Muscle layer of colon (tissue), 2 donors: ENCODE measurements at regions not wholly inside any gene's neighbourhood (a gene's known extent, or its start where the extent isn't known, plus 50 kb on each side); places are given as distances from the start of the nearest gene placed in this dataset.

Experiments used
- H3K27ac ChIP-seq: one replicate; pipeline ENCODE4 v1.7.0; 2013; ENCODE audit warnings: low read depth, mild to moderate bottlenecking, low read length, moderate library complexity
- H3K27me3 ChIP-seq, 2 donors: one replicate each; pipeline ENCODE4 v1.7.0; 2013; ENCODE audit warnings: low read length in 2 of 2, mild to moderate bottlenecking in 2 of 2; ENCODE audit not compliant: insufficient read depth in 2 of 2, control insufficient read depth in 1 of 2
- H3K36me3 ChIP-seq: one replicate; pipeline ENCODE4 v1.7.0; 2013; ENCODE audit warnings: mild to moderate bottlenecking, low read length; ENCODE audit not compliant: insufficient read depth
- H3K4me1 ChIP-seq: one replicate; pipeline ENCODE4 v1.7.0; 2013; ENCODE audit warnings: mild to moderate bottlenecking, low read length; ENCODE audit not compliant: insufficient read depth
- H3K4me3 ChIP-seq, 2 donors: one replicate each; pipeline ENCODE4 v1.7.0; 2013; ENCODE audit warnings: low read length in 2 of 2, low read depth in 1 of 2, mild to moderate bottlenecking in 1 of 2, moderate library complexity in 1 of 2
- H3K9ac ChIP-seq: one replicate; pipeline ENCODE4 v1.7.0; 2013; ENCODE audit warnings: low read length
- H3K9me3 ChIP-seq: one replicate; pipeline ENCODE4 v1.7.0; 2013; ENCODE audit warnings: mild to moderate bottlenecking, low read length
- donor health status: abdominal sarcoma.
- donor health status: Adenocarcinoma of cecum.

GRCh38 chr9:27985714-27986113 is 412.4 kb upstream of the C9orf72 start:
- Histone ChIP-seq H3K27ac (no peak overlapping the region), H3K36me3 (no peaks in the 10 kb centered on the region)

DNA sequence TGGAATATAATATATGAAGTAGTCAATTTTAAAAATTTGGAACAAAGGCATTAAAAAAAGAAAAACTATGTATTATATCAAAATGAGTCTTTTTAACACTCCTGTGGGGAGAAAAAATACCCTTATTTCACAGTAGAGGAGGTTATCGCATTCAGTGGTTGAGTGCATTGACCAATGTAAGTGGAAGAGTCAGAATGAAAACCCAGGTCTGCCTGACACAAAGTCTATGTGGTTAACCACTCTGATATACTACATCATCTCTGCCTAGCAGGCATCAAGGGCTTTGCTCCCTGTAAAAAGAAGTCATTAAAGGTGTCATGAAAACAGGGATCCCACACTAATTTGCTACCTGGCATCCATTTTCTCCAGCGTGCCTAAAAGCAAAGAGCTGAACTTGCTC is 417.2 kb upstream of the C9orf72 start:
- Histone ChIP-seq H3K4me1 (no peaks in the 10 kb centered on the region), H3K36me3 (no peaks in the 10 kb centered on the region), H3K9ac (no peak overlapping the region), H3K9me3 (no peaks in the 10 kb centered on the region), H3K4me3 (no peak overlapping the region), H3K27ac (no peak overlapping the region), H3K27me3 (no peaks in the 10 kb centered on the region)

More at GRCh38 chr9:27985714-27986113, 412.4 kb upstream of the C9orf72 start:
- H3K9me3 ChIP-seq = no peaks in the 10 kb centered on the region
- H3K4me3 ChIP-seq = no peak overlapping the region
- H3K9ac ChIP-seq = no peak overlapping the region
- H3K4me1 ChIP-seq = no peaks in the 10 kb centered on the region
- H3K27me3 ChIP-seq = no peaks in the 10 kb centered on the region

DNA sequence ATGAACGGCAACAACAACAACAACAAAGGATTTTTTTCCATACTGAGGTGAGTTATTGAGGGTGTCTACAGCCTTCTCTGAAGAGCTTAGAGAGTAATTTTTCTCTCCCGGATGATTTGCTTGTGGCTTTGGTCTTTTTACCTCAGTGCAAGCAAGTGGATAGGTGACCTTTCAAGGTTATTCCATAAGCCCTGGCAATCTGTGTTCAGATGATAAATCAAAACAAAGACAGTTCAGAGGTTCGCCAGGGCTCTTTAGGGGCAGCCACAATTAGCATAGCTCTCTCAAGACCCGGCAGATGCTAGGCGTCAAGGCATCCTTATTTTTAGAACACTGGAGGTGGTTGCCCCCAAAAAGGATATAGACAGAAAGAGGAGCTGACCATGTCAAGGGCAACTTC is 417.9 kb upstream of the C9orf72 start:
- H3K4me3 ChIP-seq = no peak overlapping the region
- no peak overlapping the region for H3K27ac ChIP-seq
- no peaks in the 10 kb centered on the region for H3K4me1 ChIP-seq
- no peaks in the 10 kb centered on the region for H3K9me3 ChIP-seq
- H3K36me3 ChIP-seq = no peaks in the 10 kb centered on the region
- H3K27me3 ChIP-seq = no peaks in the 10 kb centered on the region
- no peak overlapping the region for H3K9ac ChIP-seq

DNA sequence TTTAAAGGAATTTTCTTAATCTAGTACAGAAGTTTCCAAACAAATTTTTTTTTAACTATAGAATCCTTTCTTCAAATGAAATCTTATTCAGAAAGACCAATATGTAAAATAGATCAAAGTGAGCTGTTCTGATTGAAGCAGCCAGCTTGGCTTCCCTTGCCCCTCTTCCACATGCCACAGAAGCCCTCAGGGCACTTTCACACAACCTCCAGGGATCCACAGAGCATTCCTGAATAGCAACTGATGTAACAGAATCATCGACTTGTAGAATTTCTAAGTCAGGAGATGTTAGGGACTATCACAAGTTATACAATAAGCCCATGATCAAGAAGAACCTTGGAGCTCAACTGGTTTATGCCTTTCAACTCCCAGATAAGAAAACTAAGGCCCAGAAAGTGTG is 427.8 kb upstream of the C9orf72 start:
- Histone ChIP-seq H3K27me3 (no peaks in the 10 kb centered on the region), H3K9me3 (no peaks in the 10 kb centered on the region), H3K36me3 (no peaks in the 10 kb centered on the region), H3K9ac (no peak overlapping the region), H3K4me1 (no peaks in the 10 kb centered on the region), H3K27ac (no peak overlapping the region), H3K4me3 (no peak overlapping the region)

DNA sequence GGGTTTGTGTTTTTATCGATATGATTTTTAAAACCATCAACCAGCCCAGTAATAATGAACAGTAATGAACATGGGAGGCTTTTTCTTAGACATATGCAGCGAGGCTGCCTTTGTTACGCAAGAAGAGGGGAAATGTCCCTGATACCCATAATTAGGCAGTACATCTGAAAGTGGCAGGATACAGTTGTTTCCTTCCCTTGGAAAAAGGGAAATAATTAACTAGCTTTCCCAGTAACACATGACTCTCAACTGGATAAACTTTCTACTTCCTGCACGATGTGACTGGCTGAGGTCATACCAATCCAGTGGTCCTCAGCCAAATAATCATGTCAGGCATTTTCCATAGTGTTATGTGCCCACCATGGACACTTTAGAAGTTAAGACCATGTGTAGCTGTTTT is 431.6 kb upstream of the C9orf72 start:
- H3K27ac ChIP-seq = no peak overlapping the region

GRCh38 chr9:28005779-28006178 is 432.5 kb upstream of the C9orf72 start:
- Histone ChIP-seq H3K27ac (no peak overlapping the region), H3K9ac (no peak overlapping the region), H3K36me3 (no peaks in the 10 kb centered on the region), H3K27me3 (no peaks in the 10 kb centered on the region), H3K4me3 (no peak overlapping the region), H3K4me1 (no peaks in the 10 kb centered on the region), H3K9me3 (no peaks in the 10 kb centered on the region)

More for the DNA sequence above, 431.6 kb upstream of the C9orf72 start:
- H3K4me3 ChIP-seq = no peak overlapping the region
- H3K27me3 ChIP-seq = no peaks in the 10 kb centered on the region
- no peaks in the 10 kb centered on the region for H3K4me1 ChIP-seq
- H3K36me3 ChIP-seq = no peaks in the 10 kb centered on the region
- H3K9ac ChIP-seq = no peak overlapping the region
- H3K9me3 ChIP-seq = no peaks in the 10 kb centered on the region

- H3K9me3 ChIP-seq = no peaks in the 10 kb centered on the region
- H3K4me1 ChIP-seq = no peaks in the 10 kb centered on the region
- H3K4me3 ChIP-seq = no peak overlapping the region
- no peaks in the 10 kb centered on the region for H3K36me3 ChIP-seq
- H3K9ac ChIP-seq = no peak overlapping the region
- H3K27me3 ChIP-seq = no peaks in the 10 kb centered on the region
- H3K27ac ChIP-seq = no peak overlapping the region
Measured at GRCh38 chr9:28007097-28007817, 434.0 kb upstream of the C9orf72 start.

DNA sequence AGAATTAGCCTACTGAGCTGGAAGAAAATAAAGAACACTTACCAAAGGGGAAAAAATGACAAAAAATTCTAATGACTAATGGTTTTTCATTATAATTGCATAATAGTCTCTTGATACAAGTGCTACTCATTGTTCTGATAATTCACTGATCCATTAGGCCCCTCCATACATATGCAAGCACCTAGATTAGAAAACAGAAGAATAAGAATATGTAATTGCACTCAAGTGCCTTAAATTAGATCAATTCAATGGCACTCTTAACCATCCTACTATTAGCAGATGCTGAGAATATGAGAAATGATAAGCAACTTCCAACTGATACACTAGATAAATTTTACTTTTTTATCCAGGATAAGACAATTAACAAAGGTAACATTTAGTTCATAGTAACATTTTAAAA is 440.9 kb upstream of the C9orf72 start:
- H3K4me3 ChIP-seq = no peak overlapping the region
- no peaks in the 10 kb centered on the region for H3K9me3 ChIP-seq
- no peaks in the 10 kb centered on the region for H3K4me1 ChIP-seq
- H3K27me3 ChIP-seq = no peaks in the 10 kb centered on the region
- no peak overlapping the region for H3K9ac ChIP-seq
- H3K27ac ChIP-seq = no peak overlapping the region
- H3K36me3 ChIP-seq = no peaks in the 10 kb centered on the region

GRCh38 chr9:28024676-28025075 is 451.4 kb upstream of the C9orf72 start:
- Histone ChIP-seq H3K9ac (no peak overlapping the region), H3K27ac (no peak overlapping the region), H3K9me3 (no peaks in the 10 kb centered on the region), H3K4me1 (peaks cover 23% of the 10 kb centered on the region), H3K36me3 (no peaks in the 10 kb centered on the region), H3K27me3 (no peaks in the 10 kb centered on the region), H3K4me3 (no peak overlapping the region)

DNA sequence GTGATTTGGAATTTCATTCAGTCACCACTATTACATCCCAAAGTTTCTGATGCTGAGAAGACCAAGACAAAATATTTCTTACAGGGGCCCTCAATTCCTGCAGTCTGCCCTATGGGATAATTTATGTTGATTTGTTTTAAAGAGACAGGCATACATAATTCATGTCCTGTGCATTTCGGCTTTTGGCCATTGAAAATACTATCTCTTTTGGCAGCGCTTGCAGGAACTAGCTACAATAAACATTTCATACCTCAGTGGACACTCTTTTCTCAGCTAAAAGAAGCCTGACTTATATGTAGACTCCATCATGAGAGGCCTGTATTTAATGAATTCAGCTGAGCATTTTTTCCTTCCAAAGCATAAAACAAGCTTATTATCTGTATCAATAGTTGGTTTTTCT is 451.9 kb upstream of the C9orf72 start:
- Histone ChIP-seq H3K4me3 (no peak overlapping the region), H3K27ac (no peak overlapping the region), H3K4me1 (peaks cover 23% of the 10 kb centered on the region)

DNA sequence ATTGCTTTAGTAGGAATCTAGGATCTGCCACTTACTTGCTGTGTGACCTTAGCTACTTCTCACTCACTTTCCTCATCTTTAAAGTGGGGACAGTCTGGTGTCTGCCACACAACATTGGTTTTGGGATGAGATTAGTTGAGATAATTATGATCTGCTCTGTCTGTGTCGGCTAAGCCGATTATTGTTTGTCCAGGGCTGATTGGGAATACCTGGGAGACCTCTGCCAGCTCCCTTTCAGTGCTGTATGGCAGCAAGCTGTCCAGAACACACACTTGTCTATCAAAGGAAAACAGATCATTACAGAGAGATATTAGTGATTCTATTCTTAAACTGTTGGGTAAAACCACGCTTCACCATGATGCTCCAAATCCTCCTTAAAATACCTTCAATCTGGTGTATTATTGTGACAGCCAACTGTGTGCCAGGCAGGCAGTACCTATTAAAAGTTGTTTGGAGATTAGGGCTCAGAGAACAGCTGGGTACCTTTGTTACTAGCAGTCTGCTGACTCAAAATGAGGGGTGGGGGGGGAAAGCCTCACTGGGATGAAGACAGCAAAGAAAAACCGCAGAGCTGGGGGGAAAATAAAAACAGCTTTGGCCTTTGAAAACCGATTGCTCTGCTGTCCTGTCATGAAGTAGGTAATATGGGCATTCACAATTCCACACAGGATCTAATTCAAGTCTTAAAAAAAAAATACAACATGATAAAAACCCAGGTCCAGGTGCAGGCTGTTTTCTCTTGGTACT is 458.4 kb upstream of the C9orf72 start:
- no peaks in the 10 kb centered on the region for H3K4me1 ChIP-seq

More for the DNA sequence above, 451.9 kb upstream of the C9orf72 start:
- Histone ChIP-seq H3K36me3 (no peaks in the 10 kb centered on the region), H3K27me3 (no peaks in the 10 kb centered on the region), H3K9ac (no peak overlapping the region), H3K9me3 (no peaks in the 10 kb centered on the region)

GRCh38 chr9:28032268-28032590 is 458.9 kb upstream of the C9orf72 start:
- Histone ChIP-seq H3K27ac (no peak overlapping the region), H3K27me3 (no peaks in the 10 kb centered on the region), H3K36me3 (no peaks in the 10 kb centered on the region), H3K4me3 (no peak overlapping the region), H3K9ac (no peak overlapping the region), H3K9me3 (no peaks in the 10 kb centered on the region), H3K4me1 (no peaks in the 10 kb centered on the region)

More for the DNA sequence above, 458.4 kb upstream of the C9orf72 start:
- Histone ChIP-seq H3K27me3 (no peaks in the 10 kb centered on the region), H3K9ac (no peak overlapping the region), H3K27ac (no peak overlapping the region), H3K36me3 (no peaks in the 10 kb centered on the region), H3K9me3 (no peaks in the 10 kb centered on the region), H3K4me3 (no peak overlapping the region)
